Adrenal gland (tissue), 9 donors: ENCODE measurements at regions not wholly inside any gene's neighbourhood (a gene's known extent, or its start where the extent isn't known, plus 50 kb on each side); places are given as distances from the start of the nearest gene placed in this dataset.
"Not testable (repeated sequence)": the region's sequence is repeated elsewhere in the genome, so short reads cannot be mapped to it uniquely, and the experiment has no call there.

ENCODE experiments used
- DNase-seq, 7 donors: peaks; one replicate each; pipeline ENCODE4 v3.0.0-alpha.2; 2019 to 2020
- H3K27ac ChIP-seq, 5 donors: fragments of 200-600 bp; sonication (generic) in 4 of 5; 1 replicate in 3 of 5; 2 replicates in 2 of 5; pipeline versions ENCODE4 v1.5.1 to v1.8.0; 2016 to 2020; ENCODE audit warnings: mild to moderate bottlenecking in 1 of 5
- H3K27me3 ChIP-seq: fragments of 200-600 bp; 2 replicates; pipeline ENCODE4 v1.8.0; 2021
- H3K36me3 ChIP-seq, 2 donors: fragments of 200-600 bp; replicated peaks in 1 of 2; 1 replicate in 1 of 2; 2 replicates in 1 of 2; pipeline versions ENCODE4 v1.5.1 to v1.8.0; 2018 to 2022
- H3K4me1 ChIP-seq, 2 donors: fragments of 200-600 bp; replicated peaks in 1 of 2; 1 replicate in 1 of 2; 2 replicates in 1 of 2; pipeline versions ENCODE4 v1.5.1 to v1.8.0; 2018 to 2021
- H3K4me3 ChIP-seq, 4 donors: fragments of 200-600 bp; sonication (generic) in 3 of 4; one replicate each; pipeline ENCODE4 v1.5.1; 2016 to 2018
- H3K9me3 ChIP-seq, 3 donors: fragments of 200-600 bp; sonication (generic) in 1 of 3; replicated peaks in 1 of 3; 1 replicate in 2 of 3; 2 replicates in 1 of 3; pipeline versions ENCODE4 v1.5.1 to v1.8.0; 2016 to 2021
- CTCF ChIP-seq, 6 experiments: fragments of 450-650 bp in 4 of 6; fragments of 200-600 bp in 2 of 6; sonication (generic) in 1 of 6; IDR thresholded peaks; 1 replicate in 5 of 6; 2 replicates in 1 of 6; pipeline versions ENCODE4 v1.5.1 to v1.8.0; 2016 to 2021; ENCODE audit warnings: antibody characterized with exemption in 6 of 6, mild to moderate bottlenecking in 2 of 6, moderate library complexity in 1 of 6
- POLR2A ChIP-seq, 2 donors: fragments of 450-650 bp; IDR thresholded peaks; one replicate each; pipeline ENCODE4 v1.6.1; 2017; ENCODE audit warnings: antibody characterized with exemption in 2 of 2, mild to moderate bottlenecking in 2 of 2, moderate library complexity in 1 of 2
- WGBS, 4 donors: extraction: QIAGEN DNeasy Blood & Tissue Kit in 2 of 4; methylation state at CpG; one replicate each; pipeline versions ENCODE4 v1.1.5 to v1.1.7; 2013 to 2017; 5-methylcytosine and 5-hydroxymethylcytosine counted together
- intact Hi-C, 2 donors: fragments of 100-400 bp; cut with DNase I; formaldehyde crosslinking; loops; one replicate each; pipeline versions ENCODE4 v1.14.1 to v1.15.0; 2022 to 2023
- donor health status: healthy with polysubstance abuse.
- donor health status: Bipolar disorder and iron deficiency.
- donor health status: DM: yes; HTN: yes; CAD: no.
- donor health status: DM: no; HTN: no; CAD: no.
- donor health status: DM: no; HTN: no; CAD: no.

- 70 to 78% (median 76%) methylated on average over 1 of the region's 1 CpG for WGBS, 4 donors
- intact Hi-C loops: no loop called here
- TF ChIP-seq CTCF (IDR thresholded peaks at IDR 0.05) (no peak), POLR2A (IDR thresholded peaks at IDR 0.05) (no peak)
- Histone ChIP-seq H3K4me1 (no peaks in the 10 kb centered on the region), H3K9me3 (no peaks in the 10 kb centered on the region), H3K4me3 (no peak overlapping the region), H3K36me3 (no peaks in the 10 kb centered on the region), H3K27ac (no peak overlapping the region), H3K27me3 (no peaks in the 10 kb centered on the region)
- no peak for DNase-seq
Measured at GRCh38 chr7:17581301-17581700, 282.8 kb downstream of the AHR start.

- DNase-seq, H3K27ac ChIP-seq, H3K36me3 ChIP-seq, H3K9me3 ChIP-seq, H3K4me1 ChIP-seq, intact Hi-C loops, H3K27me3 ChIP-seq, H3K4me3 ChIP-seq: not testable (repeated sequence)
- WGBS, 4 donors: 85 to 94% (median 89%) methylated on average over 2 of the region's 2 CpGs
Measured at GRCh38 chr7:17582696-17583095, 284.2 kb downstream of the AHR start.

GRCh38 chr7:17583786-17584185 is 285.3 kb downstream of the AHR start:
- no peak for TF ChIP-seq CTCF (IDR thresholded peaks at IDR 0.05)
- no peak for TF ChIP-seq POLR2A (IDR thresholded peaks at IDR 0.05)
- Histone ChIP-seq H3K27ac (no peak overlapping the region), H3K4me1 (no peaks in the 10 kb centered on the region), H3K36me3 (no peaks in the 10 kb centered on the region), H3K4me3 (no peak overlapping the region), H3K27me3 (no peaks in the 10 kb centered on the region), H3K9me3 (no peaks in the 10 kb centered on the region)
- no peak for DNase-seq
- intact Hi-C loops: no loop called here
- WGBS, 4 donors: 89 to 100% (median 95%) methylated on average over 1 of the region's 1 CpG

GRCh38 chr7:17584822-17585221 is 286.4 kb downstream of the AHR start:
- Histone ChIP-seq H3K4me1 (no peaks in the 10 kb centered on the region), H3K27ac (no peak overlapping the region), H3K36me3 (no peaks in the 10 kb centered on the region), H3K27me3 (no peaks in the 10 kb centered on the region), H3K9me3 (no peaks in the 10 kb centered on the region), H3K4me3 (no peak overlapping the region)
- no peak for TF ChIP-seq CTCF (IDR thresholded peaks at IDR 0.05)
- TF ChIP-seq POLR2A (IDR thresholded peaks at IDR 0.05): no peak
- WGBS, 4 donors: 72 to 93% (median 85%) methylated on average over 1 of the region's 1 CpG
- DNase-seq: no peak
- intact Hi-C loops: no loop called here

- H3K36me3 ChIP-seq: no peaks in the 10 kb centered on the region
- H3K9me3 ChIP-seq: no peaks in the 10 kb centered on the region
- intact Hi-C loops: no loop called here
- 64 to 75% (median 71%) methylated on average over 4 of the region's 4 CpGs for WGBS, 4 donors
- no peak overlapping the region for H3K27ac ChIP-seq
- no peak for TF ChIP-seq POLR2A (IDR thresholded peaks at IDR 0.05)
- no peak for TF ChIP-seq CTCF (IDR thresholded peaks at IDR 0.05)
- H3K27me3 ChIP-seq: no peaks in the 10 kb centered on the region
- H3K4me1 ChIP-seq: no peaks in the 10 kb centered on the region
- DNase-seq: no peak
- H3K4me3 ChIP-seq: no peak overlapping the region
Measured at GRCh38 chr7:17586711-17587110, 288.3 kb downstream of the AHR start.
